ENCODE measurements at regions not wholly inside any gene's neighbourhood (a gene's known extent, or its start where the extent isn't known, plus 50 kb on each side); places are given as distances from the start of the nearest gene placed in this dataset.

DNA sequence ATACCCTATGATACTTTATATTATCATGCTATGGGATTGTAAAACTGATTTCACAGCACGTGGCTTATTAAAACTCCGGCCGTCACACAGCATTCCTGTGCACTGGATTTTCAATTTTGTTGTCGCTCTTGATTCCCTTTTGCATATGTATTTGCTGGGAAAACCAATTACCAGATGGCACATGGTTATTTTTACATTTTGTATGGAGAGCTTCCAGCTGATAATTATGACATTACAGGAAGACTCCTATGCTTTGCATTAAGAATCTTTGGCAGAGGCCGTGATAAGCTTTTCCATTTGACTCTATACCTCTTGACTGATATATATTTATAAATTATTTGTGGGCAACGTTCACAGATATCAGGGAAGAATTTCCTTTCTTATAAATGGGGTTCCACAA lies 381.2 kb upstream of the RORB start:
- TF ChIP-seq, protein P1, sequence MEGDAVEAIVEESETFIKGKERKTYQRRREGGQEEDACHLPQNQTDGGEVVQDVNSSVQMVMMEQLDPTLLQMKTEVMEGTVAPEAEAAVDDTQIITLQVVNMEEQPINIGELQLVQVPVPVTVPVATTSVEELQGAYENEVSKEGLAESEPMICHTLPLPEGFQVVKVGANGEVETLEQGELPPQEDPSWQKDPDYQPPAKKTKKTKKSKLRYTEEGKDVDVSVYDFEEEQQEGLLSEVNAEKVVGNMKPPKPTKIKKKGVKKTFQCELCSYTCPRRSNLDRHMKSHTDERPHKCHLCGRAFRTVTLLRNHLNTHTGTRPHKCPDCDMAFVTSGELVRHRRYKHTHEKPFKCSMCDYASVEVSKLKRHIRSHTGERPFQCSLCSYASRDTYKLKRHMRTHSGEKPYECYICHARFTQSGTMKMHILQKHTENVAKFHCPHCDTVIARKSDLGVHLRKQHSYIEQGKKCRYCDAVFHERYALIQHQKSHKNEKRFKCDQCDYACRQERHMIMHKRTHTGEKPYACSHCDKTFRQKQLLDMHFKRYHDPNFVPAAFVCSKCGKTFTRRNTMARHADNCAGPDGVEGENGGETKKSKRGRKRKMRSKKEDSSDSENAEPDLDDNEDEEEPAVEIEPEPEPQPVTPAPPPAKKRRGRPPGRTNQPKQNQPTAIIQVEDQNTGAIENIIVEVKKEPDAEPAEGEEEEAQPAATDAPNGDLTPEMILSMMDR (IDR thresholded peaks at IDR 0.05; ENCODE audit: low read depth, low read length, poor library complexity, severe bottlenecking): no peak
- TF ChIP-seq EZH2phosphoT487 (IDR thresholded peaks at IDR 0.05; ENCODE audit: borderline replicate concordance, low read length): no peak

All from DOHH2 (cell line).